ENCODE measurements at regions not wholly inside any gene's neighbourhood (a gene's known extent, or its start where the extent isn't known, plus 50 kb on each side); places are given as distances from the start of the nearest gene placed in this dataset.
"Not testable (repeated sequence)": the region's sequence is repeated elsewhere in the genome, so short reads cannot be mapped to it uniquely, and the experiment has no call there.

DNA sequence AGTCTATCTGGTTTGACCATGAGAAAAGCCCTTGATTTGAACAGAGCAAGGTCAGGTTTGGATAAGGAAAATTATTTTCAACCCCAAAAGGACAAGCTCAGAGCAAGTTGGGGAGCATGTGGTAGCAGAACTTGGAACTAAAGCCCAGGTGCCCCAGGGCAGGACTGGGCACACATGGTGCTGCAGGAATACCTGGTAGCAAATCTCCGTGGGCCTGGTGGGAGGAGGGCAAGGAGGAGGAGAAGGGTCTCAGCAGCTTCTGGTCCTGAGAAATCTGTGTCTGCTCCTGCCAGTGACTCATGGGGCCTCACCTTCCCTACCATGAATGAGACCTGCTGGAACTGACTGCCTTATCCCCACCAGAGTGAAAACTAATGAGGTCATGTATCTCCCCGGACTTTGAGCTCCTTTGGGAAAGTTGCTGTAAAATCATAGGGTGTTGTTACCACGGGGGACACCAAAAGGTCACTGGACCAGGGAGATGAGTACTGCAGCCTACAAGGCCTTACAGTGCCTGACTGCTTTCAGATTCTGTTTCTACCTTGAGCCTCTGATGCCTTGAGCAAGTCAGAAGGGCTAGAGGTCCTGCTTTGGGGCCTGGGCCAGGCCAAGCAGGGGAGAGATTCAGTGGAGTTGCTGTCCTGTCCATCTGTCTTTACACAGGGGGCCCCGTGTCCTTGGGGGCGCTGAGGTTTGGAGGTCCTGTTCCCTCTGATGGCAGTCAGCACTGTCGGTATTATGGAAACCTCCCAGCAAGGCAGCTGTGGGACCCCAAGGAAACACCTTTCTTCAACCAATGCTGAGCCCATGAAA lies 304.0 kb downstream of the MYCN start:
- DNase-seq (ENCODE audit: low read depth in 2 of 2), result no peak

DNA sequence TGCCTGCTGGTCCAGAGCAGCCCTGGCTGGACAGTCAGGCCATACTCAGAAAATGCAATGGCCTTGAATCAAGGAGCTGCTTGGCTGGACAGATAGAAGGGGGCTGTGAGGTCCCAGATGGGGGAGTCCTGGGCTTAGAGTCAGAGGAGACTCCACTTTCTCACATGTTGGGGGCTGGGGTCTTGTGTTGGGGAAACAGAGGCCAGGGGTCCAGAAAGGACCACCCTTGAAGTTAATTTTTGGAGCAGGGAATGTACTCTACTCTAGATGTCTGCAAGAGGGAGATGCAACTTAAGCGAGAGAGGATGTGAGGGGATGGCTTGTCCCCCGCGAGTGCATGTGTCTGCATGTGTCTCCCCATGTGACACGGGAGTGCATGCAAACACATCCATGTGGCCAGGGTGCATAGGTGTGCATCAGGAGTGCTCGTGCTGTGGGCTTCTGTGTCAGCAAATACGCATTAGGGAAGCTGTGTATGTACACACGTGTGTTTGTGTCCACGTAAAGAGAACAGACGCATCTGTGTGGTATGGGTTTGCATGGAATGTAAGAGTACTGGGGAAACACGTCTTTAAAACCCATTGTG lies 303.2 kb downstream of the MYCN start:
- no peak for DNase-seq (ENCODE audit: low read depth in 2 of 2)

DNA sequence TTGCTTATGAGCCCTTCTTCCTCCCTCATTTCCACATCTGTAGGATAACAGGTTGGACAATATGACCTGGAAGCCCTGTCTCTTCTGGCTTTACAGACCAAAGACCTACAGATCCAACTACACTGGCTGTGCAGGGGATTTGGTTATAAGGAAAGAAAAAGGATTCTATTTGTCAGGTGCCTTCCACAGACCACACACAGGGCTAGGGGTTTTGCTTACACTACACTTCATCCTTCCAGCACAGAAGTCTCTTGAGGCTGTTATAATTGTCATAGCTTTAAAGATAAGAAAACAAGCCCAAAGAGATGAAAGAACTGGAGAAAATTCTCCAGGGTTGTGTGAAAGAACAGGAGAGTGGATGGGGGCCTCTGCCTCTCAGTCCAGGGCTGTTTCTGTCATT lies 302.6 kb downstream of the MYCN start:
- DNase-seq (ENCODE audit: low read depth in 2 of 2), result no peak

DNA sequence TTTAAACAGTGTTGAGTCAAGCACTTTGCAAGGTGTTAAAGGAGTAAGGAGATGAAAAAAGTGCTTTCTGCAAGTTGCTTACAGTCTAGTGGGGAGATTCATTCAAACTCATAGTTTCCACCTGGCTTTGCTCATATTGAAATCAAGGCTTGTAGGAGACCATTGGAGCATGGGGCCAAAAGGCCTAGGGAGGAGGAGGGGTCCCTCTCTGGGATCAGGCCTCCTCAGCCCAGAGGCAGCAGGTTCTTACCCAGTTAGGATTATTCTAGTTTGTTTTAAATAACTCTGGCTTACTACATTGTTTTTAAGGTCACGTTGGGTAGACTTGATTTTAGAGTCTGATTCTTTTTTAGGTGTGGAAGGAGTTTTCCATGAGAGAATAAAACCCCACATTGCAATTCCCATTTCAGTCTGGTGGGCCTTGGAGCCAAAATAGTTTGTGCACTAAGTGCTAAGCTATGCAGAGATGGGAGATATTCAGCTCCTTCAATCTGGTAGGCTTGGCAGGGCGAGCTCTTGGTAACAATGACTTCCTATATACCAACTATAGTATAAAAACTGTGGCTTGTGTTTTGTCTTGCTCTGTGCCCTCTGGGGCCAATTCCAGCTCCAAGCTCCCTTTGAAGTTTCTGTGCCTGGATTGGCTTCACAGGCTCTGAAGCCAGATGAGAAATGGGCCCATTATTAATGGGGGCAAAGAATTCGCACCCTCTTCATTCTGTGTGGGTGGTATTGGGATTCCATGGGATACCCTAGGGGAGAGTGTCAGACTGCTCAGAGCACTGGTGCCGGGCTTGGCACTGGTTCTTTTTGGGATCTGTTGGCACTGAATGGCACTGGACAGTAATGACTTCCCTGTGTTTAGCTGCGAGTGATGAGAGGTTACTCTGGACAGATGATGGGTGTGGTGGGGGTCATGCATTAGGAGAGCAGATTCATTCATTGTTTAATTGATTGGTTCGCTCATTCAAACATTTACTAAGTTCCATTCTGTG lies 301.1 kb downstream of the MYCN start:
- DNase-seq (ENCODE audit: low read depth in 2 of 2), result no peak

DNA sequence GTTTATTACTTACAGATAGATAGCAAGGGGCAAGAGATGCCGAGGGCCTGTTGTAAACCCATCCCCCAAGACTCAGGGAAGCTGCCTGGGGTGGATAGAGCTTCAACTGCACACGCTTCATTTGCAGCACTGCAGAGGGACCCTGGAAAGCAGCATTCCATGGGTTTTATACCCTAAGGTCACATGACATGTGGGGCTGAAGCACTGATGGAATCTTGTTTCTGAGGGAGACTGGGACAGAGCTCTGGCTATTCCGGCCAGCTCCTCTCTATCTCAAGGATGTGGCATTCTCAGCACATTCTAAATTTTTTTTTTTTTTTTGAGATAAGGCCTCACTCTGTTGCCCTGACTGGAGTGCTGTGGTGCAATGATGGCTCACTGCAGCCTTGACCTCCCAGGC lies 300.1 kb downstream of the MYCN start:
- DNase-seq (ENCODE audit: low read depth in 2 of 2), result no peak

DNA sequence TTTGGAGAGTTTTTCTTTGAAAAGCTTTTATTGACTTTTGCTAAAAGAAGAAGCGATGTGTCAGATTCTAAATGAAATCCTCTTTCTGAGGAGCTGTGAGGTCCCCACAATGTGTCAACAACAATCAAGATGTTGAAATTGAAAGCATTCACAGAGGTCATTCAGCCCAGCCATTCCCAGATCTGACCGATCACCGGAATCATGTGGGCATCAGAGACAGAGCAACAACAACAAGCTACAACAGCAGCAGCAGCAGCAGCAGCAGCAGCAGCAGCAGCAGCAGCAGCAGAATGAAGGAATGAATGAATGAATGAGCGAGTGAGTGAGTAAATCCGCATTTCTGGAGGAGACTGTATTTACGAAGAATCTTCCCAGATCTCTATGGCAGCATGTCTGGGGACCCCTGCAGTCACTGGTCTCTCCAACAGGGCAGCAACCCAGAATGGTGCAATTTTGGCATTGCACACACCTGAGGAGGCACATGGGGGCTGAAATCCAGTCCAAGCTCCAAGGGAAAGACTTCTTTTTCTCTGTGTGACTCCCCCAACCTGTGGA lies 299.0 kb downstream of the MYCN start:
- DNase-seq (ENCODE audit: low read depth in 2 of 2), result no peak

DNA sequence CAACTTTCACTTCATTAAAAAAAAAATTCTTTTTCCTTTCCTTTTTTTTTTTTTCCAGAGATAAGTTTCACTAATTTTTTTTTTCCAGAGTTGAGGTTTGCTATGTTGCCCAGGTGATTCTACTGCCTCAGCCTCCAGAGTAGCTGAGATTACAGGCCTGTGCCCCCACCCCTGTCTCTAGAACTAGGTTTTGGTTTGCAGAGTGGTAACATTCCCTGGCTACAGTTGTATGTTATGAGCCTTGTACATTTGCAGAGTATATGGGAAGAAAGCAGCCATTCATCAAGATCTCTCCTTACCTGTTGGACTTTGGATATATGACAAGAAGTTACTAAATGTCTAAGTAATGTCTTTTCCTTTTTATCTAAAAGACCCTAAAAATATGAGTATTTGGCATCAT lies 298.4 kb downstream of the MYCN start:
- DNase-seq (ENCODE audit: low read depth in 2 of 2), result no peak

DNA sequence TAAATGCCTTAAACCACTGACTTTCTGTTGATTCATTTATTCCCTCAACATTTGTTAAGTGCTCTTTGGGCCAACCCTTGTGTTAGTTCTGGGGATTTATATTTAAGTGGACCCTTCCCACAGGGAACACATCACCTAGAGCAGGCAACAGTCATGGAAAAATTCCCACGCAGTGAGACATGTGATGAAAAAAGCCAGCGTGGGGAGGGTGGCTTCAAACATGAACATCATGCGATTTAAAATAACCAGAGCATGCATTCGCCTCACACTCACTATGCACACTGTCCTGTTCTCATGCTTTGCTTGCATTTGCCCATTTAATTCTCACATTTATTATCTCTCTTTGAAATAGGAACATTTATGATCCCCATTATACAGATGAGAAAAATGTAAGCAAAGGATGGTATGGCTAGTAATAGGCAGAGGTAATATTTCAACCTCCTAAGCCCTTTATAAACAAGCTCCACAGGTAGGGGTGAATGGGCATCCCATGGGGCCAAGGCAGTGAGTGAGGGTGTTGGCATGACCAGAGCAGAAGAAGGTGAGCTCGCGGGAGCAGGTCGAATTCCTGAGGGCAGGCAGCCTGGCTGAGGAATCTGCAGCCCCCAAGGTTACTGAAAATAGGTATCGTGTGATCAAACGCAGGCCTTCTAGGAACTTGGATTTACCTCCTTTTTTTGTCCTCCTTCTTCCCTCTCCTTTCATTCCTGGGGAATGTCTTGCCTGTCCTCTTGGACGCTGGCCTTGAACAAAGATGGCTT lies 297.8 kb downstream of the MYCN start:
- DNase-seq (ENCODE audit: low read depth in 2 of 2), result no peak

DNA sequence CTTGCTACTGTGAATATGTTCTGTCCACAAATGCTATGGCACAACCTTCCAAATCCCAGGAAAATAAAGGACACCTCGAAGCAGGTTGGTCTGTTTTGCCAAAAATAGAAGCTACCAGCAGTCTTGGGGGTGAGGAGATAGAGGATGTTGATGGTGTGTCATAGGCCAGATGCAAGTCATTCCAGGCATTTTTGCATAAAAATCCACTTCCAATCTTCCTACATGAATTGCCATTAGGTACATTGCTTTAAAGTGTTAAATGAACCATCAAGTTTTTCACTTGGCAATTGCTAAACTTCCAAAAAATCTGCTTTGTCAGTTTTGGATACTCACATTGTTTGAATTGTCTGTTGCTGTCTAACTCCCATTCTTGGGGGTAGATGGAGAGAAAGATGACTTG lies 295.4 kb downstream of the MYCN start:
- DNase-seq (ENCODE audit: low read depth in 2 of 2), result no peak

DNA sequence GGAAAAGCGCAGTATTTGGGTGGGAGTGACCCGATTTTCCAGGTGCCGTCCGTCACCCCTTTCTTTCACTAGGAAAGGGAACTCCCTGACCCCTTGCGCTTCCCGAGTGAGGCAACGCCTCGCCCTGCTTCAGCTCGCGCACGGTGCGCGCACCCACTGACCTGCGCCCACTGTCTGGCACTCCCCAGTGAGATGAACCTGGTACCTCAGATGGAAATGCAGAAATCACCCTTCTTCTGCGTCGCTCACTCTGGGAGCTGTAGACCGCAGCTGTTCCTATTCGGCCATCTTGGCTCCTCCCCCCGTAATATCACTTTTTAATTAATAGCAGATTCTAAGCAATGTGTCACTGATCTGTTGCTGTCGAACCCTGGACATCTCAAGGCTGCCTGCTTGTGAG lies 294.9 kb downstream of the MYCN start:
- not testable (repeated sequence) for DNase-seq (ENCODE audit: low read depth in 2 of 2)

DNA sequence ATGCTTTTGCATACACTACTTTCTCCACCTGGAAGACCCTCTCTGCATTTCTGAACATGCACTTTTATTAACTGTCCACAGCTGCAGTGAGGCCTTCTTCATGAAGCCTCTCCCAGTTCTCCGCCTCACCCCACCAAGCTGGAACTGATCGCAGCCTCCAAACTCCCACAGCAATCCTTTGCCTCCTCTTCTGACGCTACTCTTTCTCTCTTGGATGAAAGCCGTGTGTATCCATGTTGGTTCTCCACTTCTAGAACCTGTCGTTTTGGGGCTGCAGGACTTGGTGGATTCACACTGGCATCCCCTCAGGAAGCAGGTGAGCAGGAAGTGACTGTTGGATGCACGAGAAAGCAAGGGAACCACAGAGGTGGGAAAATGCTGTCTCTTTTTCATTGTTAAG lies 288.6 kb downstream of the MYCN start:
- DNase-seq (ENCODE audit: low read depth in 2 of 2), result no peak

DNA sequence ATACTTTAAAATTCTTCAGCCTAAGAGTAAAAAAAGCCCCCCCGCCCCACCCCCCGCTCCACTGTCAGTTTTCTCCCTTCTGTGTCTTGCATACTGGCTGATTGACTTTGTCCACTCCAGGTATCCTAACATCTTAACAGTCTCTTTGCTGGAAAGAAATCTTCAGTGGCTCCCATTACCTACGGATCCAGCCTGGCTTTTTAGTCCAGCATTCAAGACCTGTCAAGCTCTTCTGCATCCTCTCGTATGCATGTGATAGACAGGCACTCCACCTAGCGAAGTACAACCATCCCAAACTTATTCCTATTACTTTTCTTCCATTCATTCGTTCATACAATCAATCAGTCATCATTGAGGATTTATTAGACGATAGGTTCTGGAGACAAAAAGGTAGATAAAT lies 288.1 kb downstream of the MYCN start:
- no peak for DNase-seq (ENCODE audit: low read depth in 2 of 2)

DNA sequence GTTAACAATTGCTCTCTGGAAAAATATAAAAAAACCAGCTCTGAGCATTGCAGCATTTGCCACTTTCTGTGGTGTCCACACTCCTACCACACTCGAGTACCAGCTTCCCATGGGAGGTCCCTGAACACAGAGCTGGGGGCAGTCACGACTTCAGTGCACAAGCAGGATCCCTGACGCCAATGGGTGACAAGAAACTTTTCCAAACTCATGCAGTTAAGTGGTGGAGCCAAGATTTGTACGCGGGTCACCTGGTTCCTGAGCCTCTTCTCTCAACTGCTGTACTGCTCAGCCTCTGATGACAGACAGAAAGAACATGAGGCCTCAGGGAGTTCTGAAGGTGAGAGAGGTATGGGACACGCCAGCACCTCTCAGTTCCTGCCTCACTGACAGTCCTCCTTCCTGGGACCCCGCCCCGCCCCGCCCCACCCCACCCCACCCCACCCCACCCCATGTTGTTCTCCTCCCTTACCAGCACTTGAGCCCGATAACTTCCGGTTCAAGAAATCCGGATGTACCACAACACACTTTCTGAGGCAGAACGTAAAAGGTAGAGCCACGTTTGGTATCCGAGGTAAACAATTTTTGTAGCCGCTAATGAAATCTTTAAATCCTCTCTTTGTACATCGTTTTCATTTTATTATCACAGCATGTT lies 287.6 kb downstream of the MYCN start:
- DNase-seq (ENCODE audit: low read depth in 2 of 2), result no peak

DNA sequence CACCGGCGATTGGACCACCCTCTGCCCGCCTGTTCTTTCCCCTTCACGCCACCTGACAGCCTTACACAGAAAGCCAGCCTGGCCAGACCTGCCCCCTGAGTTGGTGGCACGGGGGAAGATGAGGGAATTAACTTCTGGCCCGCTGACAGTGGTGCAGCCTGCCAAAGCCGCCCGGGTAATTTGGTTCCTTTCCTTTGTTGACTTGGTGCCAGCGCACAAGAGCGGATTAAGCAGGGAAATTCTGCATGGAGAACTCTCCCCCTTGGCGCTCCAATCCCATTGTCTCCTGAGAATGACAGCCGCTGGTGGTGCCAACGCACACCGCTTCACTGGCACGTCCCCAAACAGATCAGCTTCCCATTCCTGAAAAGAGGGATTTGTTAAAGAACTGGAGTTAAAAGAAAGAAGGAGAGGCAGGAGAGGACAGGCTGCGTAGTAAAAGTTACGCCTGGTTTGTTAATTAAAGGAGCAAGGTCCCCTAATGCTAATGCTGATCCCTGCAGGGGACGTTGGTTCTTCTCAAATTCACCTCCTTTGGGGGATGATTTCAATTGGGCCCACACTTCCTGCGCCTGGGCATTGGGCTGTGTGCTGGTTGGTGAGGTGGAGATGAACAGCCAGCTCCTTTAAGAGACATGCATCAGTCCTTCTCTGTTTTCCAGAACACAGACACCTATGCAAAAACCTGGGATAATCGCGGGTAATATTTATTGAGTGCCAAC lies 286.8 kb downstream of the MYCN start:
- DNase-seq (ENCODE audit: low read depth in 2 of 2), result no peak

DNA sequence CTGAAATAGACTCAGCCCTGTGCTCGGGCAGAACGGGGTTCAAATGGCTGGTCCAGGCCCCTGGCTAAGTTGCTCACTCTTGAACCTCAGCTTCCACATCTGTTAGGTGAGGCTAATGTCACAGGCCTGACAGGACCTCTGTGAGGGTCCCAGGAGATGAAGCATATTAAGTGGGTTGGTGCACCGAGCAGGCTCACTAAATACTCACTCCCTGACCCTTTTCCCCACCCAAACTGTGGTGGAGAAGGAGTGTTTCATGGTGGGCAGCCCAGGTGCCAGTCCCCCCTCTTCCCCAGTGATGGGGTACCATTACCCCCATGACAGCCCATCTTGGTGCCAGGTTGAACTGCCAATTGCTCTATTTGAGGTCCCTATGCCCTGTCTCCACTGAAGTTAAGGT lies 286.0 kb downstream of the MYCN start:
- no peak for DNase-seq (ENCODE audit: low read depth in 2 of 2)

DNA sequence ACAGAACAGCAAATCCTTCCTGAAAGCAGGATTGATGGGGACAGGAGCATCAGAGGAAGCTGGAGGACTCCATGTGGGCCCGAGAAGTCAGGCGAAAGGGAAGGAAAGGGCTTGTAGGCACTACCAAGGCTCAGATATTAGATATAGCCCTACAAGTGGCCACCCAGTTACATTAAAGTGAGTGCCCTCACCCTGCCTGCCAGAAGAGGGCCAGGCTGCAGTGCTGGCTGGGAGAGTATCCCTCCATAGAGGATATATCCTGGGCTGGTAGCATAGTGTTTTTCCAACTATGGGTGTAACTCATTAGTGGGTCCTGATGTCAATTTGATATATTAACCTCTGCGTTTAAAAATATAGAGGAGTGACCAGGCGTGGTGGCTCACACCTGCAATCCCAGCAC lies 285.2 kb downstream of the MYCN start:
- DNase-seq (ENCODE audit: low read depth in 2 of 2), result no peak

DNA sequence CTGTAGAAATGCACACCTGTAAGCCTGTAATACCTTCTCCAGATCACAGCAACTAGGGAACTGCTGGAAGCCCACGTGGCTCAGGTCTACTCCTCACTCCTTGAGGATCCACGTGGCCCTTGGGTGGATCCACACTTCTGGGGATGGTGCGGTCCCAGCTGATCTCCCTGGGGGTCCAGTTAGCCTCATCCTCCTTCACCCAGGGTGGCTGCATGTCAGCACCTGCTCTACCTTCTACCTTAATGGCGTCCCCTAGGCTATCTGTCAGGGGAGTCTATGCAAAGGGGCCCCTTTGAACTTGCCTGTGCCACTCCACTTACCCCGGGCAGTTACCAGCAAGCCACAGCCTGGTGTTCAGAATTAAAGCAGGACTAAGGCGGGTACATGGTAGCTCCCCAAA lies 284.7 kb downstream of the MYCN start:
- no peak for DNase-seq (ENCODE audit: low read depth in 2 of 2)

DNA sequence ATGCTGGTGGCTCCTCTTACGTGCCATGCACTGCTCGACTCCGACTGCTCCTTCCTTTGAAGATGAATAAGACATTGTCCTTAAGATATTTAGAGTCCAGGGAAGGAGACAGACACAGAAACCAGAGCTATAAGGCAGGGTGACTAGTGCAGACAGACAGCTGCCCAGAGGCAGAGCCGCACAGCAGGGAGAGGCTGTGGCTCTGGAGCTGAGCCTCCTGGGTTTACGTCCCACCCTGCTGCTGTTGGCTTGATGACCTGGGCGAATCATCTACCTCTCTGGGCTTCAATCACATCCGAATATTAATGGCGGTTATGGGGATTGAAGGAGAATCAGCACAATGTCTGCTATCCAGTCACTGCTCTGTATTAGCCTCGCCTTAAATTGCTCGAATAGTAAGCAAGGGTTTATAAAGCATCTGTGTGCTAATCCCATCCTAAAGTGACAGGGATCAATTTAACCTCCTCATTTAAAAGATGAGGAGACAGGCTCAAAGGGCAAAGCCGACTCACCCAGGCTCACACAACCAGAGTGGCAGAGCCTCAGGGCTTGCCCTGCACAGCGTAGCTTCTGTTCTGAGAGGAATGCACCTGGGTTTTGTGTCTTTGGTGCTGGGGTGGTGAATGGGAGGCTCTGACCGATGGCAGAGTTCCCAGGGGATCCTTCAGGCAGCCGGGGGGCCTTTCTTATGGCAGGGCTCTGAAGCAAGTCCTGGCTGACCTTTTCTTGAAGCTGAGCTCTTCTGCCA lies 284.1 kb downstream of the MYCN start:
- DNase-seq (ENCODE audit: low read depth in 2 of 2), result no peak

DNA sequence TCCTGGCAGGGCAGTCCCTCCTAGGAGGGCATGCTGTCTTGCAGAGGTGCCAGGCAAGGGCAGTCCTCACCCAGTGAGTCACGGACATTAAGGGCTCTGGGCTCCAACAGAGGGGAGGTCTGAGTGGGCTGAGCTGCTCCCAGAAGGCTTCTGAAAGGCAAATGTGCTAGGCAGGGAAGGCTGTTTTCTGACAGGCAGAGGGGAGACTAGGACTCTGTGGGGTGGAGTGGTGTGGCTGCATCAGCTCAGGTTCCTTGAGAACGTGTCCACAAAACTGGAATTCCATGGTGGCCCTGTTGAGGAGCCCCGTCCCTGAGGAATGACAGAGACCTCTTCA lies 283.5 kb downstream of the MYCN start:
- DNase-seq (ENCODE audit: low read depth in 2 of 2), result no peak

Measured in stimulated activated CD4-positive, alpha-beta T cell treated with anti-CD3 and anti-CD28 coated beads, Interleukin-1b, Interleukin-23, amount 100 ng/mL, for 1 hour (primary cell).